Iris pigment epithelial cell (primary cell): ENCODE measurements at regions not wholly inside any gene's neighbourhood (a gene's known extent, or its start where the extent isn't known, plus 50 kb on each side); places are given as distances from the start of the nearest gene placed in this dataset.
"Not testable (repeated sequence)": the region's sequence is repeated elsewhere in the genome, so short reads cannot be mapped to it uniquely, and the experiment has no call there.

ENCODE experiments used
- DNase-seq: peaks from one replicate; pipeline ENCODE4 v3.0.0-alpha.2; 2011; ENCODE audit warnings: low read depth

DNA sequence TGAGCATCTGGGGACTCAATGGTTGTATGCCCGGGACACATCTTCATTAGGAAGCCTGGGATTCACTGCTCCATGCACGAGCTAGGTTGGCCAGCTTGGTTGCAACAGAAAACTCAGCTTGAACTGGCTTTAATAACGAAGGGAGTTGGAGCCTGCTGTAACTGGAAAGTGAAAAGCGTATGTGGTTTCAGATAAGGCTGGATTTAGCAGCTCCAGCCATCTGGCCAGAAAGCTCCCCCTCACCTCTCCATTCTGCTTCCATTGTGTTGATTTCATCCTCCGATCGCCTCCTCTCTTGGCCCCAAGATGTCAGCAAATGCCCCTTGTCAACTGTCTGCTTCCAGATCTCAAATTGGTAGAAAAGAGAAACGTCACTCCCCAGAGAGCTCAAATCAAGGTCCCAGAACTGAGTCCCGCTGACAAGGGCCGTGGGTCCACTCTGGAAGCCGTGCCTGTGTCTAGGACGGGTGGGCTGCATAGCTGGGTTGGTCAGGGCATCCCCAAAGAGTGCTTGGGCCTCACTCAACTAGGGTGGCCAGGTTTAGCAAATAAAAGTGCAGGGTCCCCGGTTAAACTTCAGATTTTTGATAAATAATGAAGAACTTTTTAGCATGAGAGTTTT is 117.0 kb upstream of the PMEPA1 start:
- DNase-seq = no peak

DNA sequence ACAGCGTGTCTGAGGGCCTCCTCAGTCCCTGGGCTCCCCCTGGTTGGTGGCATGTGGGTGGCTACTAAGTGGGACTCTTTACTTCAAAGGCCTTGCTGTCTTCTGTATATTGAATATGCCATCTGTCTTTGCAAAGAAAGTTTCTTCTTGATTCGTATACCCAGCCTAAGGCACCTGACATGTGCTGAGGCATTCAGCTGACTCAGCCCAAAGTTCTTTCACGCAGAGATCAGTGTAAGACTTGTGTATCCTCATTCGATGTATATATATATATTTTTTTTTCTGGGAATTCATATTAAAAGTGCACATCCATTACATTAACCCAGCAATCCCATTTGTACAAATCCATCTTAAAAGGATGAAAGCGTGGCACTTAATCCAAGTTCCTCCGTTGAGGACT is 115.1 kb upstream of the PMEPA1 start:
- no peak for DNase-seq

DNA sequence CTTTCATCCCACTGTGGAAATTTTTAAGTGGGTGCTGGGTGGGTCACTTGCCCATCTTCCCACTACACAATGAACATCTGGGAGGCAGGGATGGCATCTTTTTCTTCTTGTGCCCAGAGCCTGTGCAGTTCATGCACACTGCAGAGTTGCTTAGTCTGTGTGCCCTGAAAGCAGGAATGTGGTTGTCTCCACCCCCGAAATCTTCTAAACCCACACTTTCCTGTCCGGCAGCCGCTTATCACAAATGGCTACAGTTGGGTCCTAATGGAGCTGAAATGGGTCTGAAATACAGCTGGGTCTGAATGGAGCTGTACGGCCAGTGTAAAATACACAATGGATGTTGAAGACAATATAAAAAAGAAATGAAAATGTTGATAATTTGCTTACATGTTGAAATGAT is 112.1 kb upstream of the PMEPA1 start:
- no peak for DNase-seq

DNA sequence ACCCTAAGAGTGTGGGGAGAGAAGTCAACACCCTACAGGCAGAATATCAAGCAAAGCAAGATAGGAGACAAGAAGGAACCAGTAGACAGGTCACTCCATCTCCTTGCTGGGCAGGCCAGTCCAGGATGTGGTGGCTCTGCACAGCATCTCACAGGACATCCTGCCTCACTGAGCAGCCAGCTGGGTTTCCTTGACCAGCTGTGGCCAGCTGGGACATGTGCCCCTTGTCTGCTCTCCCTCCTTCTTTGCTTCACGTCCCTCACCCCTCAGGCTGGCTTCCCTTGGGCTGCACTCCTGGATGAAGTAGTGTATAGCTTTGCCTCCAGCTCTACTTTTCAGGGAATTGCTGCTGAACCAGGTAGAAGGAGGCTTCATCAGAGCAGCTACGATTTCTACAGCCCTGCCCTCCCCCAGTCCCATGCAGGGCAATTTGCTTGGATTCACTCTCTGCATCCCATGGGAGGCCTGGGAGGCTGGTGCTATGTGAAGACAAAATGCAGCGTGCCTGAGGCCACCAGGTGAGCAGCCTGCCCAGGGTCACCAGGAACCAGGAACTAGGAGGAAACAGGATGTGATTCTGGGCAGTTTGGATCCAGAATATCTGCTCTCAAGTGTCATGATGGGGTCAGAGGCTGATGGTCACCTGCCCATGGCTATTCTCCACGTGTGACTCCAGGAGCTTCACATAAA is 110.0 kb upstream of the PMEPA1 start:
- DNase-seq = no peak

DNA sequence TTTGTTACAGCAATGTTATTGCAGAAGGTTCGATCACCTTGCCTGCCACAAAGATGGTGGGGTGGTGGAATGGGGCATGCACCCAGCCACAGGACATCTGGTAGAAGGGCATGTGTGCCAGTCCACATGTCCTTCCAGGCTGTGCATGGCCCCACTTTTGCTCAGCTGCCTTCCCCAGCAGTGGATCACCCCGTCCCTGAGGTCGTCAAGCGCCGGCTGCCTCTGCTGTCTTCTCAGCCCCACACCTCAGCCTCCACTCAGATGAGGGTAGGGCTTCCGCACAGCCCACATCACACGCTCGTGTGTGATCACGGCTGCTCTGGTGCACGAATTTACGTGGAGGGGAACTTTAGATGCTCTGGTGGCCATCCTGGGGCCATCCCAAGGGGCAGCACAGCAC is 109.5 kb upstream of the PMEPA1 start:
- no peak for DNase-seq

DNA sequence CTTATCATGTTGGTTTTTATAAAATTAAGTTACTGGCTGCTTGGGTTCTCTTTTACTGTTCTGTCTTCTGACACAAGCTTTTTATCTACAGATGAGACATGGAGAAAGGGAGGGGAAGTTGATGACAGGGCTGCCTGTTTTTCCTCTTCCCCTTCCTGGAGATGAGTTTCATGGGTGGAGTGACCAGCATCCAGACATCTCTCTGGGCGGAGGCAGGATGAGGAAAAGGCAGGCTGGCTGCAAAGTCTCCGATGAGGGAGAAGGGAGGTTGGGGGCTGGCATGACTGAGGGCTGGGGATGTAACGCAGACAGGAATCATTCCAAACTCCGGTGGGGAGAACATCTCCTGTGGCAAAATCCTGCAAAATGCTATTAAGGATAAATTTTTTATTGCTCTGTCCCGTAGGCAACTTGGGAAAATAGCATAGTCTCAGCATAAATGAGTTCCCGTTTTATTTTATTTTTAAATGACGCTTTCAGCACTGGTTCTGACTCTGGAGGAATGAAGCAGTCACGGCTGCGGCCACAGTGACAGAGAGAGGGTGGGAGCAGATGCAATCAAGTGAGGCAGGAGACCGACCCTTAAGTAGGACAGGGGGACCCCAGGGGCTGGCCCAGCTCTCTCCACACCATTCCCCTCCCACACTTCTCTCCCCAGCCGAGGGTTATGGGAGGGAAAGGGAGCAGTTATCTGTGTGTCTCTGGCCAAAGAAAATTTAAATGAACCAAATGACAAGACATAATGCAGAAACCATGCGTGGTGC is 108.8 kb upstream of the PMEPA1 start:
- DNase-seq = no peak

DNA sequence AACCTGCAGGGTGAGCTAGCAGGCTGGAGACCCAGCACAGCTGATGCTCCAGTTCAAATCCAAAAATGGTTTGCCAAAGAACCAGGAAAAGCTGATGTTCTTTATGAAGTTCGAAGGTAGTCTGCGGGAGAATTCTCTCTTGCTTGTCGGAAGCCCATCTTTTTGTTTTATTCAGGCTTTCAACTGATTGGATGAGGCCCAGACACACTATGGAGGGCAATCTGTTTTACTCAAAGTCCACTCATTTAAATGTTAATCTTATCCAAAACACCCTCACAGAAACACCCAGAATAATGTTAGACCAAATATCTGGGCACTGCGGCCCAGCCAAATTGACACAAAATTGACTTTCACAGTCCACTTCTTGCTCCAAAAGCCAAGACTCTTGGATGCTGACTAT is 105.6 kb upstream of the PMEPA1 start:
- no peak for DNase-seq

DNA sequence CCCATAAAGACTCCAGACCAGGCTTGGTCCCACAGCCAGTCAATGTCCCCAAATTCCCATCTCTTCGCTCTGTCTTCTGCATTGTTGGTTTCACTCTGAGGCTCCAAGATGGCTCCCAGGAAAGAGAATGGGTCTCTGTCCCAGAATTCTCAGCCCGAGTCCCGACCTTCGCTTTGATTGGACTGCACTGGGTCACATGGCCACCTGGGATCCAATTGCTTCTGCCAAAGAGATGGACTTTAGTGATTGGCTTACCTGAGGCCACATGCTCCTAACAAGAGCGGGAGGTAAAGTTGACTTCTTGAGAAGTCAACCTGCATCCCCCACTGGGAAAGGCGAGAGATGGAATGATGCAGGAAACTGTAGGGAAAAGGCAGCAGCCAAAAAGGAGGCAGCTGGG is 104.7 kb upstream of the PMEPA1 start:
- DNase-seq = no peak

DNA sequence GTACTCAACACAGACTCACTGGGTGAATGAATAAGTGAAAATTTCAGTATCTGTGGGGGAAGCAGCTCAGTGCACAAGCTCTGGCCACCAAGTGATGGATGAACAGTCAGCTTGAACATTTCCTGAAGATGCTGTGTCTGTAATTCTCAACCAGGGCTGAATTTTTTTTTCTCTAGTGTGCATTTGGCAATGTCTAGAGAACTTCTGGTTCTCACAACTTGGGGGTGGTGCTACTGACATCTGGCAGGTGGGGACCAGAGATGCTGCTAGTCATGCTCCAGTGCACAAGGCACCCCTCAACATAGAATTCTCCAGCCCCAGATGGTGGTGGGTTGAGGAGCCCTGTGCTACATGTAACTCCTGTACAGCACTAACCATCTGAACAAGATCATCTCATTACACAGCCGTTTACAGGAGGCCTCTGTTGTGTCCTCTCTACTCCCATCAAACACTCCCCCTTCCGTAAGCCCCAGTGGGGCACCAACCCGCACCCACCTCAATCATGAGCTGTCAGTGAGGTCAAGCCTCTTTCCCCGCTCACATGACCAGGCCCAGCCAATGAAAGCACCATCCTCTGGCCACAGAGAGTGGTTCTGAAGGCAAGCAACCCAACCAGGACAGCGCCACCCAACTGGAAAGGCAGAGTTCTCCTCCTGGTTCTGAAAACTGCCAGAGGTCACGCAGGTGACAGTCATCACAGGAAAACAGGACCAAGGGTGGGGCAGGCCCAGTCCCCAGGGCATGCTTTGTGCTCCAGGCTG is 103.9 kb upstream of the PMEPA1 start:
- DNase-seq = no peak

DNA sequence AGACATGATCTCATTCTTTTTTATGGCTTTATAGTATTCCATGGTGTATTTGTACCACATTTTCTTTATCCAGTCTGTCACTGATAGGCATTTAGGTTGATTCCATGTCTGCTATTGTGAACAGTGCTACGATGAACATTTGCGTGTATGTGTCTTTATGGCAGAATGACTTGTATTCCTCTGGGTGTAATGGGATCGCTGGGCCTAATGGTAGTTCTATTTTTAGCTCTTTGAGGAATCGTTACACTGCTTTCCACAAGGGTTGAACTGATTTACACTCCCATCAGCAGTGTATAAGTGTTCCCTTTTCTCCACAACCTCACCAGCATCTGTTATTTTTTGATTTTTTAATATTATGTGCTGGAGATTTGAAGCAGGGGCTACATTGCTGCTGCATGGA is 102.8 kb upstream of the PMEPA1 start:
- DNase-seq = not testable (repeated sequence)

DNA sequence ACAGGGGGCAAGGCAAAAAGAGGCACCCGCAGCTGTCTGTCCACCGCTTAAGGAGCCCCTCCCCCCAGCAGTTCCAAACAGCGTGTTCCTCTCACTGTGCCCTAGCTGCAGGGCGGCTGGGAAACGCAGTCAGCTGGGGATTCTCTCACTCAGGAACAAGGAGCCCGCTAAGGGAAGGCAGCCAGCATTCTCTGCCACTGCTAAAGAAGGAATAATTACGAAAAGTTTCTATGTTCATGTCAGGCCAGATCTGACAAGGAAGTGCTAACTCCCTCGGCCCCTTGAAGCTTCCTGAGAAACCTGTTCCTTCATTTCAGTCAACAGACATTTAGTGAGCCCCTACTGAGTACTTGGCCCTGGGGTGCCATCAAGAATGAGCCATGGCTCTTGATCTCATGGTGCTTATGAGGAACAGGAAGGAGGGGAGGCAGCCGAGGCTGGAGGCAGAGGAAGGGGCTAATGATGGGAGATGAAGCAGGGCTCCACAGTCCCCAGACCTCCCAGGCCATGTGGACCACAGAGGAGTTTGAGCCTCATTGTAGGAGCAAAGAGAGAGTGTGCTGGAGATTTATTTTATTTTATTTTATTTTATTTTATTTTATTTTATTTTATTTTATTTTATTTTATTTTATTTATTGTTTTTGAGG is 101.7 kb upstream of the PMEPA1 start:
- DNase-seq = no peak

DNA sequence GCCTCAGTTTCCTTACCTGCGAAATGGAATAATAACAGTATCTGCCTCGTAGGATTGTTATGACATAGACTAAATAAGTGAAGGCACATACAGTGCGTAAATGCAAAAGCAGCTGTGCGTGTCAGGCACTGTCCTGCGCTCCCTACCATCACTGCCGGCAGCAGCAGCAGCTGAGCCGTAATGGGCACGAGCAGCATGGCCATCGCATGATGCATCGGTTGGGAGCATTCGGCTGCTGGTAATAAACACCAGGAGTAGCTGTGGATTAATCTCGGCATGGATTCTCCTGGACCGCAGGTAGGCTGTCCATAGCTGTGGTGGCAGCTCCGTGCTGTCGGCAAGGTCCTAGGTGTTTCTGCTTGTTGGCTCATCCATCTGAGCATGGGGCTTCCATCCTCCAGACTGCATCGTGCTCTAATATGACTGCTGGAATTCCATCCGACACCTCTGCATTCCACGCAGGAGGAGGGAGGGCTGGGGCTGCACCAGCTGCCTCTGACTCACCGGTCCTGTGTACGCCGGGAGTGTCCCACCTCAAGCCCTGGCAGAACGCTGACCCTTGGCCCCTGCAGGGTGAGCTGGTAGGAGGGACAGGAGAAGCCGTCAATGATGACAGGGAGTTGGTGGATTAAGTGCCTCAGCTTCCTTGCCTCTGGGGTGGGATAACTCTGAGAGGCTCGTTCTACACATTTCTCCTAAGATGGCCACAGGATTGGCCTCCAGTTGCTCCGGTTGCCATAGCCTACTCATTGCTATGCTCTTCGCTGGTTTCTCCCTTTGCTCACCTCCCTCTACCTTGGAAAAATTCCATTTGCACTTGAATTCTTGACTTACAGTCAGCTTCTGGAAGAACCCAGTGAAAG is 100.9 kb upstream of the PMEPA1 start:
- DNase-seq = peak; percentile 16

DNA sequence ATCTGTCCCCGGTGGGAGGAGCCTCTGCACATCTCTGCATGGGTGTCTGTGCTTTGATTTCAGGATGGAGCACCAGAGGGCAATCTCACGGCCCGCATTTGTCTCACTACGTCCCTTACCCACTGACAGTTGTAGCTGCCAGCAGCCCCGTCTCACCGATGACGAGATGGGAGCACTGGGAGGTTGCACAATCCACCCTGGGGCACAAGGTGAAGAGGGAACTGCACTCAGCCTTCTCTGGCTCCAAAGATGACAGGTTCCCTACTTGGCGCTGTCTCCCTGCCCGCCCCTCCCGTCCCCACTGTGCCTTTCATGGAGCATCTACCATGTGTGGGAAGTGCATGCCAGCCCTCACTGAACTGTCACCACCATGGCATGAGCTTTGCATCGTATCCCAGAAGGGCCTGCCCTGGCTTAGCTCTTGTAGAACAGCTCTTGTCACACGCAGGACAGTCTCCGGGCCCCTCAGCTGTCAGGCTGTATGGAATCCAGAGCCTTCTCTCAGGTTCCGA is 99.9 kb upstream of the PMEPA1 start:
- no peak for DNase-seq

DNA sequence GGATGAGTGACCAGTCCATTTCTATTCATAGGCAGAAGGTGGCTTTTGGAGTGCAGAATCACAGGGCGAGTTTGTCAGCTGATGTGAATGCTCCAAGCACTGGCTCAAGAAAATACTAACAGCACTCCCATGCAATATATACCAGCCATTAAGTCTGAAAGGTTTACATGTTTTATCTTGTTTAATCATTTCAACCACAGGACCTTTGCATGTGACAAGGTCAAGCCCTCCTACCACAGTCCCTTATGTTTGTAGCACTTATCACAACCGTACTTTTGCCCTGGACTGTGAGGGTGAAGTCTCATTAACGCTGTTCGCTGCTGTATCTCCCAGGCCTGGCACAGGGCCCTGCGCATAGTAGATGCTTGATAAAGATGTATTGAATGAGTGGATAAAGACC is 99.3 kb upstream of the PMEPA1 start:
- no peak for DNase-seq

DNA sequence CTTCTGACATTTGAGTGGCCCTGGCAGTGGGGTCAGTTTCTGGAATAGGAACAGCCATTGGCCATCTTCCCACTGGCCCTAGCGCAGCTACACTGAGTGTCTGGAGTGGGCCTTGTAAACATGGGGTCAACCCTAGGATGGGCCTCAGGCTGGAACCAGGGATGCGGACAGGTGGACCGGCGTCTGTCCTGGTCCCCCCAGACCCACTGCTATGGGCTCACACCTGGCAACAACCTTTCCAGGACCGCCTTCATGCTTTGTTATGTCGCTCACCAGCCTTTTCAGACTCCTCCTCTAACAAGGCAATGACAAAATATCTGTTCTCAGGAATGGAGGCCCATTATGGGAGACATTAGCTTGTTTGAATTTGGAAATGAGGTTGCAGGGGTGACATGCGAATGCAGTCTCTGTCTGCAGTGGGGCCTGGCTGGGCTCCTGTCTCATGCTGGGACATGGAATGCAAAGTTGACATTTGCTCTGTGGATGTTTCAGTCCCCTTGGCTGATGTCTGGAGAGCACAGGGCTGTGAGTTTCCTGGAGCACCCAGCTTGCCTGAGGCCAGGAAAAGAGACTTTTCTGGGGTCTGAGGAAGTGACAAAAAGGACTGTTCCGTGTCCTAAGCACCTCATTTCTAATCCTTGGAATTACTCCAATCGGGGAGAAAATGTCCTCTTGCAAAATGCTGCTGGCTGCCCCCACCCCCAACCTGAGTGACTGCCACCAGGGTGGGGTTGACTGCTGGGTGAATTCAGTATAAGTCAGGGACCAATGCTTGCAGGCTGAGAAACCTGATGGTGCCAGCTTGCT is 98.7 kb upstream of the PMEPA1 start:
- no peak for DNase-seq

DNA sequence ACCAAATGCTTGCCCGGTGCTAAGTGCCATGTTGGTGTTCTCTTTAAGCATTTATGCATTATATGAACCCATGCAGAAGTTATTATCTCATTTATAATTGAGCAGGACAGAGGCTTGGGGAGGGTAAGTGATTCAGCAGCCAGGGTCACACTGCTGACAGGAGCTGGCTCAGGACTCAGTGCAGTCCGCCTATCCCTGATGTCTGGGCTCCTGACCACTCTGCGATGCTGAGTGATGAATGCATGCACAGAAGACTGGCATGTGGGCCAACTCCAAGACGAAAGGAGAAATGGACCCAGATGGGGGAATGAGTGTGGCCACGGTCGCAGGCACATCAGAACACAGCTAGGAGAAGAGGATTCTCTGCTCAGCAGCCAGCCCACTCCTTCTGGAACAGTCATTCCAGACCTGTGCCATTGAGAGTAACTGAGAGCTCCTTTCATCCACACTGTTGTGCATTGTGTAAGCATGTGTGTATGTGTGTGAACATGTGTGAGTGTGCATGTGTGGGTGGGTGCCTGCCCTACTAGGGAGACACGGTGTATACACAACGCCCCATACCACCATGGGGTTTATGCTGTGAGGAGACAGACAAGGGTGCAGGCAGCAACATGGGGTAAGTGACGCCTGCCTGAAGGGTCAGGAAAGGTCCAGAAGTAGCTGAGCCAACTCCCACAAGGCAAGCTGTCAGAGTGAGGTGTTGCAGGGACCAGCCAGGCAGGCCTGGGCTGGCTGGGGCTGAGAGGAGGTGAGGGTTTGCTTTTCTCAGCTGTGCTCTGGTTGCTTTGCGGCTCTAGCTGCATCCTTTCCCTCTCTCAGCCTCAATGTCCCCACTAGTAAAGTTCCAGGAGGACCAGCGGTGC is 97.8 kb upstream of the PMEPA1 start:
- DNase-seq = no peak

DNA sequence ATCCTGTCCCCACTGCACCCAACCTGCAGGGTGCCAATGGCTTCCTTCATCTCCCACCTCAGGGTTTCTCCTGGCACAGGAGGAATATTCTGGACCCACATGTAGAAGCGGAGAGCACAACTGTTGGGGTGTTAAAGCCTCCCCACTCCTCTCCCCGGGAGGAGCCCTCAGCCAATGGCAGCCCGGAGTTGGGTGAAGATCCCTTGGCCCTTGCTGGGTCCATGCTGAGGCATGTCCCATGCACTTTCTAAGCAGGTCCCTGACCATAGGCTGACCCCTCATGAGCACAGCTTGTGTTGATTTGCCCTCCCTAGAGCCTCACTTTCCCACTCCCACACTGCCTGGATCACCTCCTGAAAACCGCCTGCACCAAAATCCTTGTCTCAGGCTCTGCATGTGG is 97.2 kb upstream of the PMEPA1 start:
- DNase-seq = no peak

DNA sequence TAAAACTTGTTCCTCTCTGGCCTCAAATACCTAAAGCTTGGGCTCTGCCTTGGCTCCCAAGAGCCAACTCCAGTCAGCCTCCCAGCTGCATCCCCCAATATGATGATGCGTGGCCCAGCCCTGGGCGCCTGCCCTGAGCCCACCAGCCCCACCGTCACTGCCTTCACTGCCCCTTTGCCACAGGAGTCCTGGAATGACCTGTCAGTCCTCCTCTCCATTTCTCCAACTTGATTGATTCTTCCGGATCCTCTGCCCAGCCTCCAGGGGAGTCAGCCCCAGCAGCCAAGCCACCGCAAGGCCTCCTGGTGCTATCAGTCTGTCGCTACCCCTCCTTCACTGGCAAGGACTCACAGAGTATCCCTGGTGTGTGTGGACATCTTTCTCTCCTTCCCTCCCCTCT is 96.7 kb upstream of the PMEPA1 start:
- DNase-seq = no peak

DNA sequence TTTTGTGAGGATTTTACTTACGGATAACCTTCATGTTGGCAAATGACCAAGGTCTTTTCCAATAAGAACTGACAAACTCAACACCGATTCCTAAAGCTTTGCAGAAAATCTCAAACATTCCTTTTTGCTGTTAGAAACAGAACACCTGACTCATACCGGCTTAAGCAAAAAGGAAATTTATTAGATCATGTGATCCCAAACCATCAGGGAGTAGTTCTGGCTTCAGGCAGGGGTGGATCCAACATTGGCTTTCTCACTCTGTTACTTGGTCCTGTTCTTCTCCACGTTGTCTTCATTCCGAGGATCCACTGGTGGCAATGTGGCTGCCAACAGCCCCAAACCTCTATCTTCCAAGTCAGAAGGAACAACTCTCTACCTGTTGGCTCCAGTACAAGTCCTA is 95.9 kb upstream of the PMEPA1 start:
- DNase-seq = no peak
